H9 (cell line): ENCODE measurements at regions not wholly inside any gene's neighbourhood (a gene's known extent, or its start where the extent isn't known, plus 50 kb on each side); places are given as distances from the start of the nearest gene placed in this dataset.

ENCODE experiments used
- DNase-seq: peaks from one replicate; pipeline ENCODE4 v3.0.0-alpha.2; 2017
- H2AFZ ChIP-seq: one replicate; pipeline ENCODE4 v1.6.1; 2013; ENCODE audit warnings: mild to moderate bottlenecking, low read length, control low read depth, moderate library complexity
- H2AK5ac ChIP-seq: 2 replicates; pipeline ENCODE4 v1.6.1; 2013; ENCODE audit warnings: low read length, control low read depth, mixed read lengths; ENCODE audit not compliant: insufficient read length
- H2BK120ac ChIP-seq: one replicate; pipeline ENCODE4 v1.6.1; 2013; ENCODE audit warnings: low read depth, mild to moderate bottlenecking, low read length, control low read depth, inconsistent platforms; ENCODE audit not compliant: poor library complexity, severe bottlenecking
- H2BK12ac ChIP-seq: 2 replicates; pipeline ENCODE4 v1.6.1; 2013; ENCODE audit warnings: low read length, control low read depth, mixed read lengths, low read depth; ENCODE audit not compliant: insufficient read length
- H2BK15ac ChIP-seq: 2 replicates; pipeline ENCODE4 v1.6.1; 2013; ENCODE audit warnings: low read depth, low read length, control low read depth
- H2BK20ac ChIP-seq: one replicate; pipeline ENCODE4 v1.6.1; 2013; ENCODE audit warnings: low read depth, mild to moderate bottlenecking, low read length, control low read depth, inconsistent platforms; ENCODE audit not compliant: poor library complexity, severe bottlenecking
- H2BK5ac ChIP-seq: 2 replicates; pipeline ENCODE4 v1.6.1; 2013; ENCODE audit warnings: low read length, control low read depth, mixed read lengths; ENCODE audit not compliant: insufficient read length
- H3K14ac ChIP-seq: 2 replicates; pipeline ENCODE4 v1.6.1; 2013; ENCODE audit warnings: low read length, control low read depth; ENCODE audit not compliant: insufficient read depth
- H3K18ac ChIP-seq: 2 replicates; pipeline ENCODE4 v1.6.1; 2013; ENCODE audit warnings: low read depth, mild to moderate bottlenecking, mixed read lengths, low read length, control low read depth; ENCODE audit not compliant: insufficient read length
- H3K23ac ChIP-seq: 2 replicates; pipeline ENCODE4 v1.6.1; 2013; ENCODE audit warnings: low read length, control low read depth, mixed read lengths, low read depth; ENCODE audit not compliant: insufficient read length
- H3K23me2 ChIP-seq: 2 replicates; pipeline ENCODE4 v1.6.1; 2013; ENCODE audit warnings: low read depth, mild to moderate bottlenecking, mixed read lengths, low read length, control low read depth; ENCODE audit not compliant: insufficient read length, poor library complexity, severe bottlenecking
- H3K27ac ChIP-seq: 2 replicates; pipeline ENCODE4 v1.5.1; 2013; ENCODE audit warnings: low read length, control low read depth, mixed read lengths, low read depth; ENCODE audit not compliant: insufficient read length
- H3K27me3 ChIP-seq: 2 replicates; pipeline ENCODE4 v1.6.1; 2013; ENCODE audit warnings: low read length, control low read depth, inconsistent platforms; ENCODE audit not compliant: insufficient read depth
- H3K4ac ChIP-seq: 2 replicates; pipeline ENCODE4 v1.6.1; 2013; ENCODE audit warnings: low read depth, mild to moderate bottlenecking, control low read depth, inconsistent platforms, low read length, moderate library complexity
- H3K4me1 ChIP-seq: 2 replicates; pipeline ENCODE4 v1.6.1; 2013; ENCODE audit warnings: low read length, control low read depth, inconsistent platforms; ENCODE audit not compliant: insufficient read depth
- H3K4me2 ChIP-seq: 2 replicates; pipeline ENCODE4 v1.6.1; 2013; ENCODE audit warnings: low read length, control low read depth, mixed read lengths; ENCODE audit not compliant: insufficient read length, insufficient read depth
- H3K56ac ChIP-seq: 2 replicates; pipeline ENCODE4 v1.6.1; 2013; ENCODE audit warnings: low read depth, mild to moderate bottlenecking, mixed read lengths, low read length, control low read depth; ENCODE audit not compliant: insufficient read length
- H3K79me1 ChIP-seq: 2 replicates; pipeline ENCODE4 v1.6.1; 2013; ENCODE audit warnings: low read depth, mild to moderate bottlenecking, moderate library complexity, low read length, control low read depth, inconsistent platforms; ENCODE audit not compliant: insufficient read depth, poor library complexity, severe bottlenecking
- H3K79me2 ChIP-seq: 2 replicates; pipeline ENCODE4 v1.6.1; 2013; ENCODE audit warnings: low read length, control low read depth, inconsistent platforms; ENCODE audit not compliant: insufficient read depth
- H3K9ac ChIP-seq: 2 replicates; pipeline ENCODE4 v1.6.1; 2013; ENCODE audit warnings: low read length, control low read depth, mixed read lengths; ENCODE audit not compliant: insufficient read length; ENCODE audit errors: extremely low read depth
- H3K9me3 ChIP-seq: one replicate; pipeline ENCODE4 v1.6.1; 2013; ENCODE audit warnings: low read depth, low read length, inconsistent platforms; ENCODE audit not compliant: control insufficient read depth
- H3T11ph ChIP-seq: one replicate; pipeline ENCODE4 v1.6.1; 2013; ENCODE audit warnings: mild to moderate bottlenecking, low read length, control low read depth, inconsistent platforms
- H4K20me1 ChIP-seq: one replicate; pipeline ENCODE4 v1.6.1; 2013; ENCODE audit not compliant: control insufficient read depth, insufficient read length, insufficient read depth
- H4K5ac ChIP-seq: 2 replicates; pipeline ENCODE4 v1.6.1; 2013; ENCODE audit warnings: low read depth, mild to moderate bottlenecking, mixed read lengths, low read length, control low read depth; ENCODE audit not compliant: insufficient read length
- H4K8ac ChIP-seq: replicated peaks from 2 replicates; pipeline ENCODE4 v1.6.1; 2013; ENCODE audit warnings: low read length, control low read depth, mixed read lengths, low read depth; ENCODE audit not compliant: insufficient read length
- H4K91ac ChIP-seq: 2 replicates; pipeline ENCODE4 v1.6.1; 2013; ENCODE audit warnings: low read depth, mild to moderate bottlenecking, moderate library complexity, mixed read lengths, low read length, control low read depth; ENCODE audit not compliant: insufficient read length
- H3K27ac Mint-ChIP-seq, 3 experiments: 2 replicates in 2 of 3; 3 replicates in 1 of 3; pipeline ENCODE4 v1.8.0; 2020 to 2021; ENCODE audit warnings: mixed read lengths in 3 of 3, mild to moderate bottlenecking in 1 of 3, moderate library complexity in 1 of 3
- H3K27me3 Mint-ChIP-seq: 2 replicates; pipeline ENCODE4 v1.8.0; 2021; ENCODE audit warnings: low read depth, mild to moderate bottlenecking, moderate library complexity, mixed read lengths
- H3K36me3 Mint-ChIP-seq, 3 experiments: 2 replicates in 2 of 3; 3 replicates in 1 of 3; pipeline ENCODE4 v1.8.0; 2020 to 2021; ENCODE audit warnings: low read depth in 3 of 3, mixed read lengths in 3 of 3; ENCODE audit not compliant: insufficient read depth in 1 of 3
- H3K4me1 Mint-ChIP-seq, 2 experiments: 2 replicates each; pipeline ENCODE4 v1.8.0; 2020; ENCODE audit warnings: mixed read lengths in 2 of 2
- H3K4me3 Mint-ChIP-seq, 2 experiments: 2 replicates in 1 of 2; 3 replicates in 1 of 2; pipeline ENCODE4 v1.8.0; 2020 to 2021; ENCODE audit warnings: mild to moderate bottlenecking in 2 of 2, mixed read lengths in 2 of 2, moderate library complexity in 1 of 2
- H3K9me3 Mint-ChIP-seq, 2 experiments: 2 replicates in 1 of 2; 3 replicates in 1 of 2; pipeline ENCODE4 v1.8.0; 2020; ENCODE audit warnings: mild to moderate bottlenecking in 2 of 2, mixed read lengths in 2 of 2, moderate library complexity in 1 of 2
- WGBS: extraction: QIAGEN DNeasy Blood & Tissue Kit; methylation state at CpG from one replicate; pipeline ENCODE4 v1.1.7; 2013; ENCODE audit warnings: missing lambda C conversion rate, low lambda C conversion rate, mixed read lengths; ENCODE audit not compliant: insufficient read length; ENCODE audit errors: extremely low coverage; 5-methylcytosine and 5-hydroxymethylcytosine counted together
- TF ChIP-seq, protein P1 (sequence below): fragments of 200-600 bp; sonication (generic); conservative IDR thresholded peaks from 3 replicates; pipeline ENCODE4 v1.8.0; 2021; ENCODE audit warnings: antibody characterized with exemption, mild to moderate bottlenecking

DNA sequence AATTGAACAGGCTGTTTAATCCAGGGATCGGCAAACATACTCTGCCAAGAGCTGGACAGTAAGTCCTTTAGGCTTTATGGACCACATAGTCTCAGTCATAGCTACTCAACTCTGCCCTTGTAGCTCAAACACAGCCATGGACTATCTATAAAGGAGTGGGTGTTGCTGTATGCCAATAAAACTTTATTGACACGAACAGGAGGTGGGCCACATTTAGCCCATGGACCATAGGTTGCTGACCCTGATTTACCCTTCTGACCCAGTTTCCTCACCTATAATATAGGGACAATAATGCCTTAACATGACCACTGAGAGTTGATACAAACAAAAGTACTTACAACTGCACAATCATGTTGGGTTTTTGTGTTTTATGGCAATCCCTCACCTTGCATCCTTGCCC is 257.0 kb upstream of the SDK2 start:
- Histone ChIP-seq H3K23me2 (peaks cover 6% of the 10 kb centered on the region), H2BK120ac (no peak overlapping the region), H2BK15ac (no peak overlapping the region), H3K79me1 (no peaks in the 10 kb centered on the region), H3K23ac (no peak overlapping the region), H3K4me1 (no peaks in the 10 kb centered on the region), H3K9ac (no peak overlapping the region), H3K79me2 (no peaks in the 10 kb centered on the region), H2AK5ac (no peak overlapping the region), H4K8ac (no peak overlapping the region), H4K5ac (no peak overlapping the region), H3K9me3 (no peaks in the 10 kb centered on the region), H3K56ac (no peak overlapping the region), H3K4me2 (peak overlapping the region; percentile 31), H2AFZ (no peak overlapping the region), H2BK5ac (no peak overlapping the region), H3K27ac (no peak overlapping the region), H4K91ac (no peak overlapping the region), H4K20me1 (no peaks in the 10 kb centered on the region), H2BK20ac (no peak overlapping the region), H3T11ph (no peak overlapping the region), H3K14ac (no peak overlapping the region), H3K27me3 (peaks cover 55% of the 10 kb centered on the region), H3K4ac (no peak overlapping the region), H2BK12ac (no peak overlapping the region), H3K18ac (no peak overlapping the region)
- TF ChIP-seq, protein P1, sequence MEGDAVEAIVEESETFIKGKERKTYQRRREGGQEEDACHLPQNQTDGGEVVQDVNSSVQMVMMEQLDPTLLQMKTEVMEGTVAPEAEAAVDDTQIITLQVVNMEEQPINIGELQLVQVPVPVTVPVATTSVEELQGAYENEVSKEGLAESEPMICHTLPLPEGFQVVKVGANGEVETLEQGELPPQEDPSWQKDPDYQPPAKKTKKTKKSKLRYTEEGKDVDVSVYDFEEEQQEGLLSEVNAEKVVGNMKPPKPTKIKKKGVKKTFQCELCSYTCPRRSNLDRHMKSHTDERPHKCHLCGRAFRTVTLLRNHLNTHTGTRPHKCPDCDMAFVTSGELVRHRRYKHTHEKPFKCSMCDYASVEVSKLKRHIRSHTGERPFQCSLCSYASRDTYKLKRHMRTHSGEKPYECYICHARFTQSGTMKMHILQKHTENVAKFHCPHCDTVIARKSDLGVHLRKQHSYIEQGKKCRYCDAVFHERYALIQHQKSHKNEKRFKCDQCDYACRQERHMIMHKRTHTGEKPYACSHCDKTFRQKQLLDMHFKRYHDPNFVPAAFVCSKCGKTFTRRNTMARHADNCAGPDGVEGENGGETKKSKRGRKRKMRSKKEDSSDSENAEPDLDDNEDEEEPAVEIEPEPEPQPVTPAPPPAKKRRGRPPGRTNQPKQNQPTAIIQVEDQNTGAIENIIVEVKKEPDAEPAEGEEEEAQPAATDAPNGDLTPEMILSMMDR, result no peak
- H3K4me3 Mint-ChIP-seq, result peak overlapping the region; percentile 66 to 85; a peak in 3 of 5 replicates
- H3K9me3 Mint-ChIP-seq, result peaks cover 0 to 2% of the 10 kb centered on the region in 2 experiments; a peak in 2 of 5 replicates
- H3K4me1 Mint-ChIP-seq, result peaks cover 21 to 25% of the 10 kb centered on the region in 2 experiments
- no peak overlapping the region for H3K27ac Mint-ChIP-seq
- no peaks in the 10 kb centered on the region; a peak in 1 of 7 replicates for H3K36me3 Mint-ChIP-seq
- DNase-seq, result peak; percentile 13
- WGBS, result no CpG with 5 or more reads among the region's 2 CpGs
- H3K27me3 Mint-ChIP-seq, result peaks cover 99% of the 10 kb centered on the region
